ENCODE measurements at regions not wholly inside any gene's neighbourhood (a gene's known extent, or its start where the extent isn't known, plus 50 kb on each side); places are given as distances from the start of the nearest gene placed in this dataset.

- no peak for TF ChIP-seq ZNF532 (CRISPR knock-in tag; IDR thresholded peaks at IDR 0.05; ENCODE audit: borderline replicate concordance)
- no peak for TF ChIP-seq GABPB1 (CRISPR knock-in tag; IDR thresholded peaks at IDR 0.05)
These were observed 392.8 kb downstream of the KCNJ2 start (continued) for GRCh38 chr17:70562137-70562536.

- ChIA-PET POLR2A (no interaction called here), CTCF (no interaction called here)
- DNase-seq (ENCODE audit: low spot score) (no peak), ATAC-seq (no peak)
- Mint-ChIP-seq H3K9me3 (no peaks in the 10 kb centered on the region), H3K36me3 (no peaks in the 10 kb centered on the region), H3K27me3 (ENCODE audit: low read depth) (no peaks in the 10 kb centered on the region; the same call in 1 of the 2 replicates), H3K4me3 (no peak overlapping the region), H3K27ac (no peak overlapping the region), H3K4me1 (no peaks in the 10 kb centered on the region)
- no peak for TF ChIP-seq JAZF1 (CRISPR knock-in tag; IDR thresholded peaks at IDR 0.05)
These were observed 394.0 kb downstream of the KCNJ2 start for GRCh38 chr17:70563281-70563820.

GRCh38 chr17:70564006-70564620, 394.8 kb downstream of the KCNJ2 start:
- POLR2A ChIA-PET: no interaction called here
- H3K4me3 Mint-ChIP-seq: no peak overlapping the region
- H3K27me3 Mint-ChIP-seq (ENCODE audit: low read depth): no peaks in the 10 kb centered on the region; the same call in 1 of the 2 replicates
- no peaks in the 10 kb centered on the region for H3K4me1 Mint-ChIP-seq
- H3K27ac Mint-ChIP-seq: no peak overlapping the region
- no peaks in the 10 kb centered on the region for H3K9me3 Mint-ChIP-seq
- DNase-seq (ENCODE audit: low spot score) (no peak), ATAC-seq (no peak)
- no peaks in the 10 kb centered on the region for H3K36me3 Mint-ChIP-seq
- CTCF ChIA-PET: no interaction called here
- TF ChIP-seq ATF2 (CRISPR knock-in tag; IDR thresholded peaks at IDR 0.05; ENCODE audit: borderline replicate concordance, low read depth) (no peak), CREM (CRISPR knock-in tag; IDR thresholded peaks at IDR 0.05) (no peak), ZNF232 (CRISPR knock-in tag; IDR thresholded peaks at IDR 0.05) (no peak), ATF6 (CRISPR knock-in tag; IDR thresholded peaks at IDR 0.05) (no peak), ELF4 (CRISPR knock-in tag; IDR thresholded peaks at IDR 0.05; ENCODE audit: low read depth) (no peak), ERG (CRISPR knock-in tag; IDR thresholded peaks at IDR 0.05) (no peak), AFF4 (CRISPR knock-in tag; IDR thresholded peaks at IDR 0.05; ENCODE audit: borderline replicate concordance) (no peak), NR2C2 (CRISPR knock-in tag; IDR thresholded peaks at IDR 0.05) (no peak), RORB (CRISPR knock-in tag; IDR thresholded peaks at IDR 0.05) (no peak), ARID4B (CRISPR knock-in tag; IDR thresholded peaks at IDR 0.05; ENCODE audit: borderline replicate concordance) (no peak)
